HK-2 (cell line): ENCODE measurements at regions not wholly inside any gene's neighbourhood (a gene's known extent, or its start where the extent isn't known, plus 50 kb on each side); places are given as distances from the start of the nearest gene placed in this dataset.
A peak's percentile ranks its signal among the peaks of the same experiment; 100 is the strongest.

ENCODE experiments used
- DNase-seq: peaks from one replicate; pipeline ENCODE4 v3.0.0-alpha.2; 2018; ENCODE audit not compliant: unreplicated experiment

- DNase-seq: no peak
Observed at GRCh38 chr17:72208832-72209231, 88.0 kb downstream of the SOX9 start.

GRCh38 chr17:72212041-72212440, 91.2 kb downstream of the SOX9 start:
- DNase-seq: no peak

GRCh38 chr17:72215490-72215889, 94.7 kb downstream of the SOX9 start:
- no peak for DNase-seq

GRCh38 chr17:72215928-72216327, 95.1 kb downstream of the SOX9 start:
- no peak for DNase-seq

- no peak for DNase-seq
Observed at GRCh38 chr17:72219137-72219823, 98.5 kb downstream of the SOX9 start.

- no peak for DNase-seq
Observed at GRCh38 chr17:72219824-72220493, 99.1 kb downstream of the SOX9 start.

- no peak for DNase-seq
Observed at GRCh38 chr17:72222661-72223380, 102.0 kb downstream of the SOX9 start.

- peak; percentile 42 for DNase-seq
Observed at GRCh38 chr17:72223866-72224291, 103.1 kb downstream of the SOX9 start.

GRCh38 chr17:72226322-72226721, 105.5 kb downstream of the SOX9 start:
- no peak for DNase-seq

- DNase-seq: no peak
Observed at GRCh38 chr17:72233986-72234385, 113.2 kb downstream of the SOX9 start.

- DNase-seq: no peak
Observed at GRCh38 chr17:72234985-72235384, 114.2 kb downstream of the SOX9 start.

- no peak for DNase-seq
Observed at GRCh38 chr17:72236980-72237633, 116.3 kb downstream of the SOX9 start.

GRCh38 chr17:72238157-72238673, 117.4 kb downstream of the SOX9 start:
- DNase-seq: no peak

- no peak for DNase-seq
Observed at GRCh38 chr17:72239548-72239947, 118.7 kb downstream of the SOX9 start.

- no peak for DNase-seq
Observed at GRCh38 chr17:72240333-72240732, 119.5 kb downstream of the SOX9 start.

GRCh38 chr17:72244494-72244893, 123.7 kb downstream of the SOX9 start:
- no peak for DNase-seq

- DNase-seq: no peak
Observed at GRCh38 chr17:72244956-72245355, 124.1 kb downstream of the SOX9 start.

GRCh38 chr17:72249441-72249840, 128.6 kb downstream of the SOX9 start:
- no peak for DNase-seq

GRCh38 chr17:72250206-72250605, 129.4 kb downstream of the SOX9 start:
- no peak for DNase-seq

GRCh38 chr17:72253597-72253996, 132.8 kb downstream of the SOX9 start:
- DNase-seq: no peak

- no peak for DNase-seq
Observed at GRCh38 chr17:72254808-72255449, 134.1 kb downstream of the SOX9 start.

GRCh38 chr17:72255481-72255880, 134.7 kb downstream of the SOX9 start:
- DNase-seq: no peak
